ENCODE measurements at regions not wholly inside any gene's neighbourhood (a gene's known extent, or its start where the extent isn't known, plus 50 kb on each side); places are given as distances from the start of the nearest gene placed in this dataset.

GRCh38 chr6:43946641-43947363, 176.8 kb downstream of the VEGFA start:
- DNase-seq (ENCODE audit: low read depth, low spot score) = no peak
- POLR2A ChIA-PET = no interaction called here

More at GRCh38 chr6:43946641-43947363, 176.8 kb downstream of the VEGFA start:
- H3K4me3 ChIP-seq (replicated peaks in 1 of 3; ENCODE audit: insufficient read depth in 1 of 3, low read depth in 1 of 3, low read length in 3 of 3) = no peak overlapping the region
- no peaks in the 10 kb centered on the region for H3K4me1 ChIP-seq (ENCODE audit: control insufficient read depth, extremely low read depth, insufficient read depth, low read length)
- FAIRE-seq = no peak
- H4K20me1 ChIP-seq (replicated peaks; ENCODE audit: control insufficient read depth, extremely low read depth, insufficient read depth, low read length) = no peaks in the 10 kb centered on the region
- H3K9me1 ChIP-seq (replicated peaks; ENCODE audit: control insufficient read depth, extremely low read depth, insufficient read depth, low read length) = no peaks in the 10 kb centered on the region
- TF ChIP-seq GATA2 (IDR thresholded peaks at IDR 0.05; ENCODE audit: insufficient read depth, insufficient read length, low read depth, low read length) (no peak), FOS (IDR thresholded peaks at IDR 0.05; ENCODE audit: borderline replicate concordance, insufficient read depth, low read length) (no peak), CTCF (IDR thresholded peaks at IDR 0.05; ENCODE audit: extremely low read depth in 1 of 2, insufficient read depth in 1 of 2, low read depth in 1 of 2, low read length in 2 of 2) (no peak), EZH2 (IDR thresholded peaks at IDR 0.05; ENCODE audit: borderline replicate concordance, low read depth, low read length, severe bottlenecking) (no peak), JUN (IDR thresholded peaks at IDR 0.05; ENCODE audit: borderline replicate concordance, insufficient read depth, insufficient read length, low read depth) (no peak), POLR2AphosphoS5 (IDR thresholded peaks at IDR 0.05; ENCODE audit: insufficient read depth, low read depth, low read length) (no peak), POLR2A (IDR thresholded peaks at IDR 0.05; ENCODE audit: low read depth, low read length) (no peak), MYC (IDR thresholded peaks at IDR 0.05; ENCODE audit: low read depth, low read length) (no peak)
- TF ChIP-seq, protein P1, sequence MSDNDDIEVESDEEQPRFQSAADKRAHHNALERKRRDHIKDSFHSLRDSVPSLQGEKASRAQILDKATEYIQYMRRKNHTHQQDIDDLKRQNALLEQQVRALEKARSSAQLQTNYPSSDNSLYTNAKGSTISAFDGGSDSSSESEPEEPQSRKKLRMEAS (IDR thresholded peaks at IDR 0.05; ENCODE audit: insufficient read depth, insufficient read length) = no peak
- CTCF ChIA-PET = no interaction called here
- H3K27me3 ChIP-seq (ENCODE audit: control insufficient read depth in 2 of 2, insufficient read depth in 2 of 2, low read length in 2 of 2) = peaks cover 2 to 3% of the 10 kb centered on the region in 2 experiments
- no peak overlapping the region for H2AFZ ChIP-seq (ENCODE audit: low read depth, low read length)
- no peak overlapping the region for H3K4me2 ChIP-seq (ENCODE audit: insufficient read depth, low read length)
- intact Hi-C loops (cut with micrococcal nuclease) = no loop called here
- no TSS peak for BruUV-seq (replicated peaks)
- H3K9me3 ChIP-seq (replicated peaks; ENCODE audit: control insufficient read depth, insufficient read depth, low read length) = no peaks in the 10 kb centered on the region
- no peaks in the 10 kb centered on the region for H3K36me3 ChIP-seq (ENCODE audit: control insufficient read depth in 2 of 2, extremely low read depth in 1 of 2, insufficient read depth in 2 of 2, low read length in 2 of 2)
- H3K9ac ChIP-seq (replicated peaks; ENCODE audit: extremely low read depth, insufficient read depth, low read length) = no peak overlapping the region
- no peaks in the 10 kb centered on the region for H3K79me2 ChIP-seq (ENCODE audit: control insufficient read depth, insufficient read depth, low read length)
- dilution Hi-C loops (cut with MboI; ENCODE audit: extremely low pct_ligation_motif_present, low sequenced_read_pairs) = no loop called here
- no peak overlapping the region for H3K27ac ChIP-seq (ENCODE audit: insufficient read depth, low read depth, low read length)

Data from endothelial cell of umbilical vein (primary cell).